Right forelimb (tissue), 1 donor: ENCODE measurements at regions not wholly inside any gene's neighbourhood (a gene's known extent, or its start where the extent isn't known, plus 50 kb on each side); places are given as distances from the start of the nearest gene placed in this dataset.

ENCODE experiments used
- DNase-seq: peaks from one replicate; pipeline ENCODE4 v3.0.0-alpha.2; 2018

- no peak for DNase-seq
Observed at GRCh38 chr1:39141925-39142324, 62.6 kb upstream of the MACF1 start.

GRCh38 chr1:39142401-39143060, 62.0 kb upstream of the MACF1 start:
- no peak for DNase-seq

- DNase-seq = no peak
Observed at GRCh38 chr1:39144924-39145323, 59.6 kb upstream of the MACF1 start.

- no peak for DNase-seq
Observed at GRCh38 chr1:39145331-39145965, 59.0 kb upstream of the MACF1 start.

- no peak for DNase-seq
Observed at GRCh38 chr1:39146681-39147080, 57.8 kb upstream of the MACF1 start.

GRCh38 chr1:39147099-39148025, 57.1 kb upstream of the MACF1 start:
- DNase-seq = no peak

GRCh38 chr1:39148942-39149341, 55.6 kb upstream of the MACF1 start:
- no peak for DNase-seq

GRCh38 chr1:39149509-39149908, 55.0 kb upstream of the MACF1 start:
- no peak for DNase-seq

- DNase-seq = no peak
Observed at GRCh38 chr1:39150779-39151178, 53.7 kb upstream of the MACF1 start.

GRCh38 chr1:39151267-39151666, 53.2 kb upstream of the MACF1 start:
- no peak for DNase-seq

- no peak for DNase-seq
Observed at GRCh38 chr1:39152923-39153322, 51.6 kb upstream of the MACF1 start.

- DNase-seq = no peak
Observed at GRCh38 chr1:39153684-39154083, 50.8 kb upstream of the MACF1 start.

- no peak for DNase-seq
Observed at GRCh38 chr1:39154553-39155421, 49.7 kb upstream of the MACF1 start.
